Left colon (tissue), 2 donors: ENCODE measurements at regions not wholly inside any gene's neighbourhood (a gene's known extent, or its start where the extent isn't known, plus 50 kb on each side); places are given as distances from the start of the nearest gene placed in this dataset.
"Not testable (repeated sequence)": the region's sequence is repeated elsewhere in the genome, so short reads cannot be mapped to it uniquely, and the experiment has no call there.

ENCODE experiments used
- ATAC-seq: fragments of 200-7000 bp; cut with Tn5 transposase; one replicate; pipeline ENCODE4 v1.9.1; 2020; ENCODE audit warnings: mild to moderate bottlenecking, moderate library complexity
- DNase-seq, 2 donors: peaks; one replicate each; pipeline ENCODE4 v3.0.0-alpha.2; 2020
- intact Hi-C, 2 donors: fragments of 100-400 bp; cut with DNase I in 1 of 2; cut with micrococcal nuclease in 1 of 2; formaldehyde crosslinking; loops; one replicate each; pipeline versions ENCODE4 v1.11.2 to v1.14.0; 2022; cut with DNase I, micrococcal nuclease
- donor health status: DM: no; HTN: no; CAD: no.
- donor health status: DM: yes; HTN: yes; CAD: no.

DNA sequence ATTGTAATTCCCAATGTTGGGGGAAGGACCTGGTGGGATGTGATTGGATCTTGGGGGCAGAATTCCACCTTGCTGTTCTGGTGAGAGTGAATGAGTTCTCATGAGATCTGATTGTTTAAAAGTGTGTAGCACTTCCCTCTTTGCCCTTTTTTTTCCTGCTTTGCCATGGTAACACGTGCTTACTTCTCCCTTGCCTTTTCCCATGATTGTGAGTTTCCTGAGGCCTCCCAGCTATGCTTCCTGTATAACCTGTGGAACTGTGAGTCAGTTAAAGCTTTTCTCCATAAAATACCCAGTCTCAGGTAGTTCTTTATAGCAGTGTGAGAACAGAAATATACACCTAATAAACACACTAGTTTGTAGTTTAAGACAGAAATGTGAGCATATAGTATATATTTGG is 166.8 kb upstream of the MAGI2 start:
- DNase-seq (no peak), ATAC-seq (no peak)
- intact Hi-C loops, result no loop called here

DNA sequence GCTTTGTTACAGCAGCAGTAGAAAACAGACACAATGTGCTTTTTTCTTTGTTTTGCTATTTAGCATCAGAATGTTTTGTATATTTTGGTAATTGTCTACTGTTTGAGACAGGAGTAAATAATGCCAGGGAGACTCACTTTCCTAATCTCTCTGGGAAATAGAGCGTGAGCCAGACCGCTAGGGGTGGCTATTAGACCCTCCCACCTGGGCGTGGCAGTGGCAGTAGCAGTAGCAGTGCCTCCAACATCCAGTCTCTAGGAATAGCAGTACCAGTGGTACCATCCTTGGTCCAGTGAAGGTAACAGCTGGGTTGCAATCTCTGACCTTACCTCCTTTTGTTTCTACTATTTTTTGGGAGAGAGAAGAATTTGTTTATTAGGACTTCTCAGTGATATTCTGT is 165.7 kb upstream of the MAGI2 start:
- intact Hi-C loops, result no loop called here
- DNase-seq (no peak), ATAC-seq (no peak)

DNA sequence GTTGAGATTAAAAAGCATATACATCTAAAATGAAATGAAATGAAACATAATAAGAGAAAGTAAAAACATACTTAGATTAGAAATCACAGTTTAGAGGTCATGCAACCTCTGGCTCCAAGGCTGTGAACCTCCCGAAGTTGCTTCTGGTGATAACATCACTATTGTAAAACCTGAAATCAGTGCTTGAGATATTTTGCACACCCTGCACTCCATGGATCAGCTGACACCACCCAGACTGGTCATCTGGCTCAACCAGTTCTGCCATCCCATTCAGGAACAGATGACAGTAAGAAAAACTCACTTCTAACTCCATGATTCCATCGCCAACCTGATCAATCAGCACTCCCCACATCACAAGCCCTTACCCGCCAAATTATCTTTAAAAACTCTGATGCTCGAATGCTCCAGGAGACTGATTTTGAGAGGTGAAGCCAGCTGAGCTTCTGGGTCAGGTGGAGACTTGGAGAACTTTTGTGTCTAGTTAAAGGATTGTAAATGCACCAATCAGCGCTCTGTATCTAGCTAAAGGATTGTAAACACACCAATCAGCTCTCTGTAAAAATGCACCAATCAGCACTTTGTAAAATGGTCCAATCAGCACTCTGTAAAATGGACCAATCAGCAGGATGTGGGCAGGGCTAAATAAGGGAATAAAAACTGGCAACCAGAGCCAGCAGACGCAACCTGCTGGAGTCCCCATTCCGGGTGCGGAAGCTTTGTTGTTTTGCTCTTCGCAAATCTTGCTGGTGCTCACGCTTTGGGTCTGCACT is 162.6 kb upstream of the MAGI2 start:
- ATAC-seq (no peak), DNase-seq (no peak)
- intact Hi-C loops, result no loop called here

DNA sequence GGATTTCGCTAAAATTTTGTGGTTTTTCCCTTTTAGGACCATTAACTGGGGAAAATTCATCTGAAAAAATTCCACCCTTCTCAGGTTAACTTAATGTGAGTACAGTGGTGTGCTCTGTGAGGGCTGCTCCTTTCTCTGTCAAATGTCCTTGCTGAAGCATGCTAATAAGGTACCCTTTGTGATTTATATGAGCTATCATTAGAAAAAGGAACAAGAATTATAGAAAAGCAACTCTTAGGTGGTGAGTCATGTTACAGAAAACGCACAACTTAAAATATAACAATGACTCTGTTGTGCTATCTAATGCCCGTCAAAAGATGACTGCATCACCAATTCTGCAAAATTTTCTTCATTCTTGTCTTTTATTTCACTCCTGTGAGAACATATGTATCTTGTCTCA is 162.0 kb upstream of the MAGI2 start:
- ATAC-seq, result no peak
- no peak for DNase-seq
- intact Hi-C loops, result no loop called here

DNA sequence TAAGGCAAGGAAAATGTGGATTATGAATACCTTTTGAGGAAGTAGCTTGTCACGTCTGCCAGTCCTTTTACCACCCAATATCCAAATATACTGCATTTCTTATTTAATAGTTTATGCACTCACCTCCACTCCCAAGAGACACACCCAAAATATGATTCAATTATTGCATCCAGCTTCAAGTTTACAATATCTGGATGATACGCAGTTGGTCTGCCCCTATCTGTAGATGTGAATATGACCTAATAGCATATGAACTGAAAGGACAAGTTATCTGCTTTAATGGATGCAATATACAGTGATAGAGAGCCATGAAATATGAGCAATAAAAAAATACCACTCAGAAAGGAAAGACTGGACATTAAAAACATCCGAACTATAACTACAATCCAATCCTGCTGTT is 159.4 kb upstream of the MAGI2 start:
- peak; percentile 87 for ATAC-seq
- no peak for DNase-seq
- intact Hi-C loops, result no loop called here

DNA sequence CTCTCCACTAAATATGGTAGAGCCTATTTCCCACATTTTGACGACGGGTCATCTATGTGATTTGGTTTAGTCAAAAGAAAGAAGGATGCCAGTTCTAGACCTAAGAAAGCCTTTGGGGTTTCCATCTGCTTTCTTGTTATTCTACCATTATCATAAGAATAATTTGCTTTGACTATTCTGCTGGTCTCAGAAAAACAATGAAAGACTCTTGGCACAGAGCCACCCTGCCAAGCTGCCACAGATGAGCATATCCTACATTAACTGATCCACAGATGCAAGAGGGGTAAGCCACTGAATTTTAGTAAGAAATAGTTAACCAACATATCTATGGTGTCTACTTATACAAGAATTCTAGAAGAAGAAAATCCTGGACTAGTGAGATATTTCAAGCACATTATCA is 158.6 kb upstream of the MAGI2 start:
- intact Hi-C loops, result no loop called here
- DNase-seq (no peak), ATAC-seq (no peak)

DNA sequence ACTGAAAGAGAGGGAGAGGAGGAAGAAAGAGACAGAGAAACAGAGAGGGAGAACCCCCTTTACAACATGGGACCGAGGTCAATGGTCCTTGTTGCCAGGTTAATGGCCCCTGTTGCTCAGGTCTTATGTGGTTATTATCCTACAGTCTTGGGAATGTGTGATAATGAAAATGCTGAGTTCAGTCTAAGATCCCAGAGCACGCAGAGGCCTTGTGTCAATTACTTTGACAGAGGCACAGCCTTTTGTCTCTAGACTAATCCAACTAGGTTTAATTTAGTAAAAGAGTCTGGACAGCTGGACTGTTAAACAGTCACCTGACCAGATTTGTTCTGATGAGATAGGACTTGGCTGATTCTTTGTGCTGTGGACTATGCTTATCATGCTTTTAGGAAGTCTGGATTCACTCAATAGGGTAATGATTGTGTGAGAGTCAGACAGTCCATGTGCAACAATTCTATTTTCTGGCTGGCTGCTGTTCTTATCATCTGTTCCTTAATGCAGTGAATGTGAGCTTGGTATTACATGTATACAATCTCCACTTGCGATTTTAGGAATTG is 157.4 kb upstream of the MAGI2 start:
- intact Hi-C loops, result no loop called here
- ATAC-seq, result no peak
- DNase-seq, result no peak

DNA sequence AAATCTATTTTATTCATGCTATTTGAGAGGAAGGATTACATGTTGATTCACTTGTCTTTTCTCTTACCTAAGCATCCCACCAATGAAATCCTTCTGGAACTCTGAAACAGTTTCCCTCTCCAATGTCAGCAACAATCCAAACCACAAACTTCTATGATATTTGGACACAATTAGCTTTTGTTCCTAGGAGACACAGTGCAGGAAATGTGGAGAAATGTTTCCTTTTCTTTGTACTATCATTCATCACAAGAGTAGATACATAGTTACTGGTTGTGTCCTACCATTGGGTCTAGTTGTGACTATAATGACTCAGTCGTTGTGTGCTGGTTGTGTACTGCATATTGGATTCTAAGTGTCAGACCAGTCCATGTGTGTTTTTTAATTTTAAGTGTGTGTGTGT is 156.8 kb upstream of the MAGI2 start:
- intact Hi-C loops, result no loop called here
- no peak for DNase-seq
- ATAC-seq, result no peak

DNA sequence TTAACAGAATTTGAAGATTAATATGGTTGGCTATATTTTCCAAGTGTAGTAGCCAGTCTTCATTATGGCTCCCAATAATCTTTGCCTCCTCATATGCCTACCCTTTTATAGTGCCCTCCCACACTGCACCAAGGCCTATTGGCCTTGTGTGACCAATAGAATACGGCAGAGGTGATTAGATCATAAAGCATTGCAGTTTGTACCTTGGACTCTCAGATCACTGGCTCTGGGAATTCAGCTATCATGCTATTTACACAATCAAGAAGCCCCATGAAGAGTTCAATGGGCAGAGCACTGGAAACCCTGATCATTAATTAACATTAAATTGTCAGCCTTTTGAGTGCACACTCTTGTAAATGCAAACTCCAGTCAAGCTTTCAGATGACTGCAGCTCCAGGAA is 154.5 kb upstream of the MAGI2 start:
- DNase-seq, result no peak
- peak; percentile 79 for ATAC-seq

DNA sequence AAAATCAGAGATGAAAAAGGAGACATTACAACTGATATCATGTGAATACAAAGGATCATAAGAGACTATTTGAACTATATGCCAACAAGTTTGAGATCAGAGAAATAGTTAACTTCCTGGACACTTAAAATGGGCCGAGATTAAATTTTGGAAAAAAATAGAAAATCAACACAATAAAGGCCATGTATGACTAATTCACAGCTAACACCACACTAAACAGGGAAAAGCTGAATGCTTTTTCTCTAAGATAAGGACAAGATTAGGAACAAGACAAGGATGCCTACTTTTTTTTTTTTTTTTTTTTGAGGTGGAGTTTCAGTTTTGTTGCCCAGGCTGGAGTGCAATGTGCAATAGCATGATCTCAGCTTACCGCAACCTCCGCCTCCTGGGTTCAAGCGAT is 151.4 kb upstream of the MAGI2 start:
- DNase-seq, result no peak
- ATAC-seq, result no peak
- intact Hi-C loops, result no loop called here

More for the DNA sequence above, 154.5 kb upstream of the MAGI2 start:
- intact Hi-C loops, result no loop called here

DNA sequence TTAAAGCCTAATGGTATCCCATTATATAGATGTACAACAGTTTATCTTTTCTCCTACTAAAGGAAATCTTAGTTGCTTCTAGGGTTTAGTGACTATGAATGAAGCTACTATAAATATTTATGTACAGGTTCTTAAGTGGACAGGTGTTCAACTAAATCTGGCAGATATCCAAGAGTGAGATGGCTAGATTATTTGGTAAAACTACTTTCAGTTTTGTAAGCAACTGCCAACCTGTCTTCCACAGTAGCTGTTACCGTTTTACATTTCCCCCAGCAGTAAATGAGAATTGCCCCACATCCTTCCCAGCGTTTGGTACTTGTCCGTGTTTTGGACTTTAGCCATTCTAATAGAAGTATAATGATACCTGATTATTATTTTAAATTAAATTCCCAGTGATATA is 144.9 kb upstream of the MAGI2 start:
- intact Hi-C loops, result no loop called here
- no peak for ATAC-seq
- DNase-seq, result no peak

DNA sequence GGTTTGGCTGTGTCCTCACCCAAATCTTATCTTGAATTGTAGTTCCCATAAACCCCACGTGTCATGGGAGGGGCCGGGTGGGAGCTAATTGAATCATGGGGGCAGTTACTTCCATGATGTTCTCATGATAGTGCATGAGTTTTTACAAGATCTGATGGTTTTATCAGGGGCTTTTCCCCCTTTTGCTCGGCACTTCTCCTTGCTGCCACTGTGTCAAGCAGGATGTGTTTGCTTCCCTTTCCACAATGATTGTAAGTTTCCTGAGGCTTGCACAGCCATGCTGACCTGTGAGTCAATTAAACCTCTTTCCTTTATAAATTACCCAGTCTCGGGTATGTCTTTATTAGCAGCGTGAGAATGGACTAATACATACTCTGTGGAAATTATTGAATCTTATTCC is 141.2 kb upstream of the MAGI2 start:
- ATAC-seq, intact Hi-C loops, DNase-seq: not testable (repeated sequence)

DNA sequence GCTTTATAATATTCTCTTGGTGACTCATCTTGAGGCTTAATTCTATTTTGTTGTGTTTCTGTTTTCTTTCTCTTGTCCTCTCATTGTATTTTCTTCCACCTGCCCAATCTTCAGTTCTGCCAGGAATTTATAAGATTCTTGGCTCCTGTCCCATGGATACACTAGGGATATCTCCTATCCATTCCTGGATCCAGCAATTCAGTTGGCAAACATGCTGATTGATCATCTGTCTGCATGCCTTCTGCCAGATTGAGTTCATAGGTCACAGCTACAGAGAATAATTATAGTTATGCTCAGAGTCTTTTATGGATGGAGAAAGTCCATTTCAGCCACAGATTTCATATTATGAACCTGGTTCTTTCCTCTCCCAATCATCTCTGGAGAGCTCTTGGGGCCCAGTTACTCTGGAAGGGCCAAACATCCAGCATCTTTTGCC is 140.4 kb upstream of the MAGI2 start:
- DNase-seq (no peak), ATAC-seq (peak; percentile 84)
- intact Hi-C loops, result no loop called here

DNA sequence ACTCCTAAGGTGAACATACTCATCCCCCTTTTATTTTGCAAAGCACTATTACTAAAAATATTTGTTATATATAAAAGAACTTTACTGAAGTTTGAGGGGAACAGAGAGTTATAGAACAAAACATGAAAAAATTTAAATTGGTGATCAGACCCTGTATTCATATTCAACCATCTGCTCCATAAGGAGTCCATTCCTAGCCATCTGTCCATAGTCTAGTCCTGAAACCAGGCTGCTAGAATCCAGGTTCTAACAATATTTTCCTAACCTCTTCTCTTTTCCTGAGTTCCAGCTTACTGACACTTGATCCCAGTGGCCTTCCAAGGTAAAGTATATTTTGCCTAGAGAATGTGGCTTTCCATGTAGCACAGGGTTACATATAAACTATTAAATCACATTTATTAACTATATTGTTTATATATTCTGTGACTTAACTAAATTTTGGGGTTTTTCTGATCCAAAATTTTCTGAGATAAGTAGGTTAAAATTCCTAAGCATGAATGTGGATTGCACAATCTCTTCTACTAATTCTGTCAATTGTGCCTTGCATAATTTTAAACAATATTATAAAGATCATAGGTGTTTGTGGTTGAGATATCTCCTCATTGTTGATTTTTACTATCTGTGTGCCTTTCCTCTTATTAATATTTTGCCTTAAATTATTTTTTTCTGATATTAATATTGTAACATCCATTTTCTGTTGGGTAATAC is 137.6 kb upstream of the MAGI2 start:
- ATAC-seq (no peak), DNase-seq (no peak)
- intact Hi-C loops, result no loop called here

DNA sequence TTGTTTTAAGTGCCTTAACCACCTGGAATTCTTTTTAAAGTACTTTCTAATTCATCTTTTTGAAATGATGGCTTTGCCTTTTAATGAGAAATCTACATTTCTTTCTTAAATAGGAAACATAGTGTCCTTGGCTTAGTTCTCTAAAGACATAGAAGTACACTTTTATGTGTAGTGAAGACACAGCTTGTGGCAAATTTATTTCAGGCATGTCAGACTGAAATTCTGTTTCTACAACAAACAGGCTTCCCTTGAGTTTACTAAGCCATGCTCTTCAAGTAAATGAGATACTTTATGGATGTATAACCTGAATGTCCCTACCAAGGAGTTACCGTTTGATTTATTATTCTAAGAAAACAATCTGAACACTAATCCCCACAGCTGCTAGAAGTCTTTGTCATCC is 136.9 kb upstream of the MAGI2 start:
- intact Hi-C loops, result no loop called here
- DNase-seq (no peak), ATAC-seq (no peak)

DNA sequence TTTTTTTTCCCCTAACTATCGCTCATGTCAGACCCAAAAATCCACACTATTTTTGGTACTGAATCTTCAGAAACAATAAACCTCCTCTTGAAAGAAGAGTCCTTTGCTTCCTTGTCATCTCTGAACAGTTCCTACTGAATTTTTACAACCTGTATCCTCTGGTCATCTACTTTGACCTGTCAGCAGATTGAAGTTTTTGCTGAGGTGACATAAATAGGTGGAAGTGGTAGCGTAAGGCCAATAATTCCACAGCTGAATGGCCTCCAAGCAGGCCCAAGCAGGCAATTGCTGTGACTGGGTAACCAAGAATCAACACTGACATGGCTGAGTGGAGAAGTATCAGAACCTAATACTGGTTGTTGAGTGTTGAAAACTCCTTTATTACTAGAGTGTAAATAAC is 117.4 kb upstream of the MAGI2 start:
- intact Hi-C loops, result no loop called here
- ATAC-seq (no peak), DNase-seq (no peak)

DNA sequence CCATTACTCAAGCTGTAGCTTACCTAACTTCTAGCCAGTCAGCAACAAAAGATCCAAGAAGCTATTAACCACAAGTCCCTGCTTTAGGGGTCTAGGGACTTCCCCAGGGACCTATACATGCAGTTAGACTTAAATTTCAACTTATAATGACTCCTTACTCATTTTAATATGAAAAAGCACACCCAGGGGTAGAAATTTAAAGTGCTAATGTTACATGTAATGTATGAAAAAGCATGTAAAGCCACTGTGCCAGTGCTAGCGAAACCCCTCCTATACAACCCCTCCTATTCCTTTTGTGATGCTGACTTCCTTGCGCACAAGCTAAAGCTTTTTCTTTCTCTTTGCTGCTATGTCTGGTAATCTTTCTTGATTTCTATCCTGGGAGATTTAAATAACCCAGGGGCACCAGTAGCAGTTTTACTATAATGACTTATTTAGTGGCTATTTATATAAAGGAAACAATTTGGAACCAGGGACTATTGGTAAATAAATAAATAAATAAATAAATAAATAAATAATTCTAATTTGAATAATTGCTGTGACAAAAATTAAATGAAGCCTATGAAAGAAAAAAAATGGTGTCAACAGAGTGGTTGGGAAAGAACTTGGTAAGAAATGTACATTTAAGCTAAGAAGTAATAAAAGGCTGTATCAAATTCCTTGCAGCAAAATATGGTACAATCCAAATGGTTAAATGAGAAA is 110.5 kb upstream of the MAGI2 start:
- no peak for ATAC-seq
- DNase-seq, result no peak
- intact Hi-C loops, result no loop called here

DNA sequence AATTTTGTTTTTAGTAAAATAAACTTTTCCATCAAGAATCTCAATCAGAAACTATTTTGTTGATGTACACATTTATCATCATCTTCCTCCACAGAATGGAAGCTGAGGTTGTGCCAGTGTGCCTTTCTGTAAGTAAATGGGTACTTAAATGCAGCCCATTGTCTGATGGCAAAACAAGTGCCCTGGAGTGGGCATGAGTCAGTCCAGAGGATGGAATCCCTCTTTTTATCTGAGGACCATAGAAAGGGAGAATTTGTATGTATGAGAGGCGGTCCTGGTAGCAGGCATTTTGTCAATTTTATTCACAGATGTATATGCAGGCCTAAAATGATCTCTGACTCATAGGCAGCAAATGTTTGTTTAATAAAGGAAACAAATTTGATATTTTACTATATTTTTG is 102.1 kb upstream of the MAGI2 start:
- DNase-seq (no peak), ATAC-seq (no peak)
- intact Hi-C loops, result no loop called here

DNA sequence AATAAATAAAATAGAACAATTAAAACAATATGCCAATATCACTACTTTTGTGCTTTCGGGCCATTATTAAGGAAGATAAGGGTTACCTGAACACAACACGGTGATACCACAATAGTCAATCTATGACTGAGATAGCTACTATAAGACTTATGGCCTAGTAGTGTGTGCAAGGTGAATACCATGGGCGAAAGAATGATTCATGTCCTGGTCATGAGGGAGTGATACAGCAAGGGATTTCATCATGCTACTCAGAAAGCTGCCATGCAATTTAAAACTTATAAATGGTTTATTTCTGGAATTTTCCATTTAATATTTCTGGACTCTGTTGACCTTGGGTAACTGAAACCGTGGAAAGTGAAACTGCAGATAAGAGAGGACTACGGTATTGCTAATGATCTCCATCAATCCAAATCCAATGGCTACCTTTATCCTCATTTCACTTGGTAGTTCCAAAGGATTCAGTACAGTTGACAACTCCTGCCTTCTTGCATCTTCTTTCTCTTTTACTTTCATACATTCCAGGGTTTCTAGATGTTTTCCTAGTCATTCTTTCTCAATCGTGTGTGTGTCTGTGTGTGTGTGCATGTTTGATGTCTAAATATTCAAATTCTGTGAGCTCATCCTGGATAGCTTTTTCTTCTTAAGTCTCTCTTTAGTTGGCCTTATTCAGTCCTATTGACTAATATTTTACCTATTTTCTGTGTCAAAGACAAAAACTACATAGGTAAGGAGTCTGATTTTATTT is 100.5 kb upstream of the MAGI2 start:
- no peak for DNase-seq
- intact Hi-C loops, result no loop called here
- no peak for ATAC-seq
